Caki2 (cell line): ENCODE measurements at regions not wholly inside any gene's neighbourhood (a gene's known extent, or its start where the extent isn't known, plus 50 kb on each side); places are given as distances from the start of the nearest gene placed in this dataset.

Source experiments
- DNase-seq: peaks from one replicate; pipeline ENCODE4 v3.0.0-alpha.2; 2015; ENCODE audit warnings: low read depth
- in situ Hi-C: cut with HindIII; loops from 2 replicates; pipeline ENCODE4 v1.10.0; 2016; ENCODE audit warnings: low sequenced_read_pairs, low pct_unique_long_range_greater_than_20kb, mixed read lengths

GRCh38 chr13:107531180-107531579 is 684.2 kb downstream of the LIG4 start:
- DNase-seq: no peak
- in situ Hi-C loops: no loop called here

- no peak for DNase-seq
- in situ Hi-C loops: no loop called here
Observed at GRCh38 chr13:107529035-107529434, 686.3 kb downstream of the LIG4 start.

GRCh38 chr13:107518780-107519179 is 696.6 kb downstream of the LIG4 start:
- in situ Hi-C loops: no loop called here
- no peak for DNase-seq

- peak; percentile 2 for DNase-seq
- in situ Hi-C loops: no loop called here
Observed at GRCh38 chr13:107518292-107518691, 697.0 kb downstream of the LIG4 start.

- DNase-seq: no peak
- in situ Hi-C loops: no loop called here
Observed at GRCh38 chr13:107516517-107516916, 698.8 kb downstream of the LIG4 start.

- DNase-seq: no peak
- in situ Hi-C loops: no loop called here
Observed at GRCh38 chr13:107512551-107512950, 702.8 kb downstream of the LIG4 start.

GRCh38 chr13:107497661-107498060 is 717.7 kb downstream of the LIG4 start:
- no peak for DNase-seq
- in situ Hi-C loops: no loop called here

GRCh38 chr13:107493266-107493665 is 722.1 kb downstream of the LIG4 start:
- DNase-seq: no peak
- in situ Hi-C loops: no loop called here

GRCh38 chr13:107482688-107483087 is 732.6 kb downstream of the LIG4 start:
- in situ Hi-C loops: no loop called here
- no peak for DNase-seq

- DNase-seq: no peak
Observed at GRCh38 chr13:107480130-107480529, 735.2 kb downstream of the LIG4 start.

GRCh38 chr13:107477772-107478379 is 737.5 kb downstream of the LIG4 start:
- in situ Hi-C loops: no loop called here
- no peak for DNase-seq

More at GRCh38 chr13:107480130-107480529, 735.2 kb downstream of the LIG4 start:
- in situ Hi-C loops: no loop called here

GRCh38 chr13:107475753-107476453 is 739.4 kb downstream of the LIG4 start:
- no peak for DNase-seq
- in situ Hi-C loops: no loop called here

GRCh38 chr13:107473253-107473652 is 742.1 kb downstream of the LIG4 start:
- in situ Hi-C loops: no loop called here
- no peak for DNase-seq

GRCh38 chr13:107466326-107467099 is 748.8 kb downstream of the LIG4 start:
- DNase-seq: peak; percentile 39
- in situ Hi-C loops: no loop called here

- in situ Hi-C loops: no loop called here
- DNase-seq: no peak
Observed at GRCh38 chr13:107462501-107462900, 752.8 kb downstream of the LIG4 start.

- in situ Hi-C loops: no loop called here
- DNase-seq: no peak
Observed at GRCh38 chr13:107461751-107462150, 753.6 kb downstream of the LIG4 start.

- DNase-seq: no peak
- in situ Hi-C loops: no loop called here
Observed at GRCh38 chr13:107459430-107459829, 755.9 kb downstream of the LIG4 start.

- in situ Hi-C loops: no loop called here
- DNase-seq: no peak
Observed at GRCh38 chr13:107458269-107458668, 757.1 kb downstream of the LIG4 start.

- no peak for DNase-seq
- in situ Hi-C loops: no loop called here
Observed at GRCh38 chr13:107457686-107458085, 757.6 kb downstream of the LIG4 start.
